ENCODE measurements at regions not wholly inside any gene's neighbourhood (a gene's known extent, or its start where the extent isn't known, plus 50 kb on each side); places are given as distances from the start of the nearest gene placed in this dataset.

DNA sequence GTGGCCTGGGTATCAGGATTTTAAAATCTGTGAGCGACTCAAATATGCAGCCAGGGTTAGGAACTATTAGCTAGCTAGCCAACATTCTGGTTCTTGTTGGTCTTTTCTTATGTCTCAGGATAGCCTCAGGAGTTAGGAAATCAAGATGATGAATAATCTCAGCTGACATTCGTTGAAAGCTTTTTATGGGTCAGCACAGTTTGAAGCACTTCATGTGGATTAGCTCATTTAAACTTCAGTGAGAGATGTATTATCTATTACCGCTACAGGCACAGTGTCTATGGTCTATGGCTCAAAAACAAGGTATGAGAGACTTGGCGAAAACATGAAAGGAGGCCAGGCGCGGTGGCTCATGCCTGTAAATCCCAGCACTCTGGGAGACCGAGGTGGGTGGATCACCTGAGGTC is 187.5 kb upstream of the THRB start:
- Histone ChIP-seq H4K20me1 (ENCODE audit: insufficient read depth, low read length) (no peaks in the 10 kb centered on the region), H3K79me2 (ENCODE audit: low read length) (no peaks in the 10 kb centered on the region), H3K4me2 (ENCODE audit: low read depth, low read length) (no peak overlapping the region), H3K36me3 (replicated peaks; ENCODE audit: insufficient read depth, low read length) (no peaks in the 10 kb centered on the region), H3K27ac (ENCODE audit: low read length) (no peak overlapping the region), H3F3A (ENCODE audit: insufficient read depth, low read length) (no peaks in the 10 kb centered on the region), H3K9me2 (replicated peaks; ENCODE audit: insufficient read depth, low read length) (no peaks in the 10 kb centered on the region), H2AFZ (ENCODE audit: low read length) (no peak overlapping the region), H3K27me3 (replicated peaks; ENCODE audit: insufficient read depth, low read length) (no peaks in the 10 kb centered on the region), H3K9me3 (replicated peaks; ENCODE audit: insufficient read depth, low read length) (no peaks in the 10 kb centered on the region), H3K4me1 (ENCODE audit: low read length) (0 out of 2 replicates have a peak, but pooled peaks cover 7% of the 10 kb centered on the region), H3K9ac (ENCODE audit: low read length) (no peak overlapping the region), H3K4me3 (ENCODE audit: low read length) (no peak overlapping the region)
- no peak for TF ChIP-seq EZH2phosphoT487 (IDR thresholded peaks at IDR 0.05; ENCODE audit: low read length)
- TF ChIP-seq, protein P1, sequence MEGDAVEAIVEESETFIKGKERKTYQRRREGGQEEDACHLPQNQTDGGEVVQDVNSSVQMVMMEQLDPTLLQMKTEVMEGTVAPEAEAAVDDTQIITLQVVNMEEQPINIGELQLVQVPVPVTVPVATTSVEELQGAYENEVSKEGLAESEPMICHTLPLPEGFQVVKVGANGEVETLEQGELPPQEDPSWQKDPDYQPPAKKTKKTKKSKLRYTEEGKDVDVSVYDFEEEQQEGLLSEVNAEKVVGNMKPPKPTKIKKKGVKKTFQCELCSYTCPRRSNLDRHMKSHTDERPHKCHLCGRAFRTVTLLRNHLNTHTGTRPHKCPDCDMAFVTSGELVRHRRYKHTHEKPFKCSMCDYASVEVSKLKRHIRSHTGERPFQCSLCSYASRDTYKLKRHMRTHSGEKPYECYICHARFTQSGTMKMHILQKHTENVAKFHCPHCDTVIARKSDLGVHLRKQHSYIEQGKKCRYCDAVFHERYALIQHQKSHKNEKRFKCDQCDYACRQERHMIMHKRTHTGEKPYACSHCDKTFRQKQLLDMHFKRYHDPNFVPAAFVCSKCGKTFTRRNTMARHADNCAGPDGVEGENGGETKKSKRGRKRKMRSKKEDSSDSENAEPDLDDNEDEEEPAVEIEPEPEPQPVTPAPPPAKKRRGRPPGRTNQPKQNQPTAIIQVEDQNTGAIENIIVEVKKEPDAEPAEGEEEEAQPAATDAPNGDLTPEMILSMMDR (IDR thresholded peaks at IDR 0.05; ENCODE audit: low read length): no peak
- TF ChIP-seq EZH2 (optimal IDR thresholded peaks at IDR 0.05; ENCODE audit: low read depth, low read length): no peak
- DNase-seq: no peak

DNA sequence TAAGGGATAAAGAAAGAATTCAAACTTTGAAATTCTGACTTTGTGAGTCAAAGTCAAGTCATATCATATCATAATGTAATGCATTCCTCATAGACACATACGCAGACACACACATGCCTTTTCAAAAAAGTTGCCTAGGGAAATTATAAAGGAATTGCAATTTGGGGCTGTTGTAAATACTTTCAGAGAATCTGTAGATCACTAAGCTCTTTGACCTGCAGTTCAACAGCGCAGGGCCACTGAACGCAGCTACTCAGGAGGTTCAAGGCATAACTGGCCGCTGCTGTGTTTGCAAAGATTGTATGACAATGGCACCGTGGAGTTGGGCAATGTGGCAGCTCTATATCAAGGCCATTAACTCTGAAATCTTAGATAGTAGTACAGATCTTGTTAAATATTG is 188.4 kb upstream of the THRB start:
- H3K4me2 ChIP-seq (ENCODE audit: low read depth, low read length): no peak overlapping the region
- no peak overlapping the region for H3K27ac ChIP-seq (ENCODE audit: low read length)
- TF ChIP-seq, protein P1 (IDR thresholded peaks at IDR 0.05; ENCODE audit: low read length): no peak
- TF ChIP-seq EZH2 (optimal IDR thresholded peaks at IDR 0.05; ENCODE audit: low read depth, low read length) (no peak), EZH2phosphoT487 (IDR thresholded peaks at IDR 0.05; ENCODE audit: low read length) (no peak)
- no peaks in the 10 kb centered on the region for H3K27me3 ChIP-seq (replicated peaks; ENCODE audit: insufficient read depth, low read length)
- H4K20me1 ChIP-seq (ENCODE audit: insufficient read depth, low read length): no peaks in the 10 kb centered on the region
- H3F3A ChIP-seq (ENCODE audit: insufficient read depth, low read length): no peaks in the 10 kb centered on the region
- no peak overlapping the region for H3K9ac ChIP-seq (ENCODE audit: low read length)
- H3K9me2 ChIP-seq (replicated peaks; ENCODE audit: insufficient read depth, low read length): no peaks in the 10 kb centered on the region
- 0 out of 2 replicates have a peak, but pooled peaks cover 7% of the 10 kb centered on the region for H3K4me1 ChIP-seq (ENCODE audit: low read length)
- H3K79me2 ChIP-seq (ENCODE audit: low read length): no peaks in the 10 kb centered on the region
- DNase-seq: no peak
- no peak overlapping the region for H3K4me3 ChIP-seq (ENCODE audit: low read length)
- H3K9me3 ChIP-seq (replicated peaks; ENCODE audit: insufficient read depth, low read length): no peaks in the 10 kb centered on the region
- H3K36me3 ChIP-seq (replicated peaks; ENCODE audit: insufficient read depth, low read length): no peaks in the 10 kb centered on the region
- no peak overlapping the region for H2AFZ ChIP-seq (ENCODE audit: low read length)

DNA sequence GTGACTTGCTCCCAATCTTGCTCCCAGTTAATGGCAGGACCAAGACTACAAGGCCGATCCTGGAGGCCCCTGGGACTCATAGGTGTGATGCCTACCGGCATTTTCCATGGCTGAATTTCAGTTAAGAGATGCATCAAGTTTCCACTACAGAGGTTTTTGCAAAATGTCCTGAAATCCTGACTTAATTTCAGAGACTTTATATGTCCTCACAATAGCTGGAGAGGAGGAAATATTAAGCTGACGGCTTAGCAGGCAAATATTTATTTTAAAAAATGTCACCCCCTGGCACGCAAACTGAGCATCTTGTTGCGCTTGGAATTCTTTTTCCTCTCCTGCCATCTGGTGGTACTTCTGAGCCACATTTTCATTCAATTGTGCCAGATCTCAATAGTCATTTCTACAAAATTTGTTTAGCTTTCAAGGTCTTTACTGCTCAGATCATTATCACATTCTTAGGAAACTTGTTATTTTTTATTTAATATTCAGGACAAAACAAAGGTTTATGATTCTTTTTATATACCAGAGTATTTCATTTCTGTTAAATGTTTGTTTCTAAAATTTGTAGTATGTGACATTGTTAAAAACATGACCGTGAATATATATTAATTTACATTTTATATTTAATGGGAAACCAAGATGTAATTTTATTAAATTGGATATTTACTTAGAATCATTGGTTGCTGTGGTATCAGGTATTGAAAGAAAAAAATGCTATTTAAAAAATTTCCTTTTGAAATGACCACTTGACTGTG is 189.2 kb upstream of the THRB start:
- no peaks in the 10 kb centered on the region for H3K79me2 ChIP-seq (ENCODE audit: low read length)

More for the DNA sequence above, 189.2 kb upstream of the THRB start:
- Histone ChIP-seq H3K4me3 (ENCODE audit: low read length) (no peak overlapping the region), H3F3A (ENCODE audit: insufficient read depth, low read length) (no peaks in the 10 kb centered on the region), H3K4me2 (ENCODE audit: low read depth, low read length) (no peak overlapping the region), H3K9me2 (replicated peaks; ENCODE audit: insufficient read depth, low read length) (no peaks in the 10 kb centered on the region), H3K9ac (ENCODE audit: low read length) (no peak overlapping the region), H3K4me1 (ENCODE audit: low read length) (0 out of 2 replicates have a peak, but pooled peaks cover 7% of the 10 kb centered on the region), H4K20me1 (ENCODE audit: insufficient read depth, low read length) (no peaks in the 10 kb centered on the region), H3K27ac (ENCODE audit: low read length) (no peak overlapping the region), H3K27me3 (replicated peaks; ENCODE audit: insufficient read depth, low read length) (no peaks in the 10 kb centered on the region), H2AFZ (ENCODE audit: low read length) (no peak overlapping the region), H3K36me3 (replicated peaks; ENCODE audit: insufficient read depth, low read length) (no peaks in the 10 kb centered on the region), H3K9me3 (replicated peaks; ENCODE audit: insufficient read depth, low read length) (no peaks in the 10 kb centered on the region)
- TF ChIP-seq EZH2phosphoT487 (IDR thresholded peaks at IDR 0.05; ENCODE audit: low read length) (no peak), EZH2 (optimal IDR thresholded peaks at IDR 0.05; ENCODE audit: low read depth, low read length) (no peak)
- TF ChIP-seq, protein P1 (IDR thresholded peaks at IDR 0.05; ENCODE audit: low read length): peak; percentile 18; the same call in 1 of the 2 replicates
- DNase-seq: no peak
